ENCODE measurements at regions not wholly inside any gene's neighbourhood (a gene's known extent, or its start where the extent isn't known, plus 50 kb on each side); places are given as distances from the start of the nearest gene placed in this dataset.

GRCh38 chr7:101680406-101681145 lies 51.5 kb upstream of the MYL10 start:
- TF ChIP-seq POLR2AphosphoS5 (IDR thresholded peaks at IDR 0.05): no peak
- TF ChIP-seq, protein P1, sequence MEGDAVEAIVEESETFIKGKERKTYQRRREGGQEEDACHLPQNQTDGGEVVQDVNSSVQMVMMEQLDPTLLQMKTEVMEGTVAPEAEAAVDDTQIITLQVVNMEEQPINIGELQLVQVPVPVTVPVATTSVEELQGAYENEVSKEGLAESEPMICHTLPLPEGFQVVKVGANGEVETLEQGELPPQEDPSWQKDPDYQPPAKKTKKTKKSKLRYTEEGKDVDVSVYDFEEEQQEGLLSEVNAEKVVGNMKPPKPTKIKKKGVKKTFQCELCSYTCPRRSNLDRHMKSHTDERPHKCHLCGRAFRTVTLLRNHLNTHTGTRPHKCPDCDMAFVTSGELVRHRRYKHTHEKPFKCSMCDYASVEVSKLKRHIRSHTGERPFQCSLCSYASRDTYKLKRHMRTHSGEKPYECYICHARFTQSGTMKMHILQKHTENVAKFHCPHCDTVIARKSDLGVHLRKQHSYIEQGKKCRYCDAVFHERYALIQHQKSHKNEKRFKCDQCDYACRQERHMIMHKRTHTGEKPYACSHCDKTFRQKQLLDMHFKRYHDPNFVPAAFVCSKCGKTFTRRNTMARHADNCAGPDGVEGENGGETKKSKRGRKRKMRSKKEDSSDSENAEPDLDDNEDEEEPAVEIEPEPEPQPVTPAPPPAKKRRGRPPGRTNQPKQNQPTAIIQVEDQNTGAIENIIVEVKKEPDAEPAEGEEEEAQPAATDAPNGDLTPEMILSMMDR (IDR thresholded peaks at IDR 0.05): no peak
- no peak for TF ChIP-seq POLR2A (IDR thresholded peaks at IDR 0.05)
- TF ChIP-seq EP300 (IDR thresholded peaks at IDR 0.05): no peak
